HG02763 (cell line): ENCODE measurements at regions not wholly inside any gene's neighbourhood (a gene's known extent, or its start where the extent isn't known, plus 50 kb on each side); places are given as distances from the start of the nearest gene placed in this dataset.
"Not testable (repeated sequence)": the region's sequence is repeated elsewhere in the genome, so short reads cannot be mapped to it uniquely, and the experiment has no call there.

Experiments
- ATAC-seq: cut with Tn5 transposase; IDR thresholded peaks from one replicate; pipeline ENCODE4 v1.9.1; 2021; ENCODE audit warnings: mild to moderate bottlenecking, moderate library complexity; ENCODE audit not compliant: unreplicated experiment

- no peak for ATAC-seq
Observed at GRCh38 chr6:68031054-68031453, 604.0 kb upstream of the ADGRB3 start.

- no peak for ATAC-seq
Observed at GRCh38 chr6:68026483-68026882, 608.6 kb upstream of the ADGRB3 start.

GRCh38 chr6:68025764-68026163, 609.3 kb upstream of the ADGRB3 start:
- no peak for ATAC-seq

GRCh38 chr6:68024570-68025269, 610.4 kb upstream of the ADGRB3 start:
- ATAC-seq = no peak

GRCh38 chr6:68022968-68023367, 612.1 kb upstream of the ADGRB3 start:
- ATAC-seq = not testable (repeated sequence)

- no peak for ATAC-seq
Observed at GRCh38 chr6:68013780-68014515, 621.1 kb upstream of the ADGRB3 start.

- ATAC-seq = no peak
Observed at GRCh38 chr6:68012822-68013221, 622.3 kb upstream of the ADGRB3 start.

- no peak for ATAC-seq
Observed at GRCh38 chr6:68010936-68011335, 624.1 kb upstream of the ADGRB3 start.

GRCh38 chr6:68008445-68008844, 626.6 kb upstream of the ADGRB3 start:
- ATAC-seq = no peak

- ATAC-seq = no peak
Observed at GRCh38 chr6:68007717-68008116, 627.4 kb upstream of the ADGRB3 start.

- ATAC-seq = no peak
Observed at GRCh38 chr6:67986694-67987232, 648.3 kb upstream of the ADGRB3 start.

GRCh38 chr6:67976486-67976885, 658.6 kb upstream of the ADGRB3 start:
- no peak for ATAC-seq

- ATAC-seq = no peak
Observed at GRCh38 chr6:67974931-67975330, 660.2 kb upstream of the ADGRB3 start.

- no peak for ATAC-seq
Observed at GRCh38 chr6:67971812-67972211, 663.3 kb upstream of the ADGRB3 start.

GRCh38 chr6:67966830-67967229, 668.3 kb upstream of the ADGRB3 start:
- no peak for ATAC-seq

GRCh38 chr6:67956352-67956751, 678.7 kb upstream of the ADGRB3 start:
- ATAC-seq = no peak

GRCh38 chr6:67952948-67953347, 682.1 kb upstream of the ADGRB3 start:
- no peak for ATAC-seq

GRCh38 chr6:67952121-67952520, 683.0 kb upstream of the ADGRB3 start:
- no peak for ATAC-seq

- not testable (repeated sequence) for ATAC-seq
Observed at GRCh38 chr6:67947762-67948161, 687.3 kb upstream of the ADGRB3 start.

- ATAC-seq = no peak
Observed at GRCh38 chr6:67935976-67936477, 699.1 kb upstream of the ADGRB3 start.

GRCh38 chr6:67933278-67933677, 701.8 kb upstream of the ADGRB3 start:
- no peak for ATAC-seq

- ATAC-seq = not testable (repeated sequence)
Observed at GRCh38 chr6:67922588-67922987, 712.5 kb upstream of the ADGRB3 start.
